Subcutaneous abdominal adipose tissue (tissue), 5 donors: ENCODE measurements at regions not wholly inside any gene's neighbourhood (a gene's known extent, or its start where the extent isn't known, plus 50 kb on each side); places are given as distances from the start of the nearest gene placed in this dataset.
A peak's percentile ranks its signal among the peaks of the same experiment; 100 is the strongest.

Source experiments
- H3K27ac ChIP-seq: one replicate; pipeline ENCODE4 v1.7.0; 2013; ENCODE audit warnings: low read depth, mild to moderate bottlenecking, inconsistent platforms, low read length, moderate library complexity
- H3K27me3 ChIP-seq, 5 donors: one replicate each; pipeline ENCODE4 v1.7.0; 2013; ENCODE audit warnings: low read length in 5 of 5, inconsistent platforms in 1 of 5; ENCODE audit not compliant: control insufficient read depth in 5 of 5, insufficient read depth in 4 of 5
- H3K36me3 ChIP-seq, 5 donors: one replicate each; pipeline ENCODE4 v1.7.0; 2013; ENCODE audit warnings: low read length in 5 of 5; ENCODE audit not compliant: control insufficient read depth in 5 of 5, insufficient read depth in 5 of 5
- H3K4me1 ChIP-seq, 5 donors: one replicate each; pipeline ENCODE4 v1.7.0; 2013; ENCODE audit warnings: low read length in 5 of 5, mild to moderate bottlenecking in 3 of 5, moderate library complexity in 1 of 5; ENCODE audit not compliant: control insufficient read depth in 5 of 5, insufficient read depth in 5 of 5
- H3K4me3 ChIP-seq, 5 donors: one replicate each; pipeline ENCODE4 v1.7.0; 2013; ENCODE audit warnings: low read length in 5 of 5, low read depth in 1 of 5
- H3K9ac ChIP-seq, 5 donors: one replicate each; pipeline ENCODE4 v1.7.0; 2013; ENCODE audit warnings: low read length in 5 of 5, mild to moderate bottlenecking in 4 of 5, moderate library complexity in 3 of 5
- H3K9me3 ChIP-seq, 5 donors: one replicate each; pipeline ENCODE4 v1.7.0; 2013; ENCODE audit warnings: low read length in 5 of 5; ENCODE audit not compliant: control insufficient read depth in 5 of 5
- donor health status: healthy.
- donor health status: healthy.
- donor health status: healthy.
- donor health status: healthy.
- donor health status: healthy.

DNA sequence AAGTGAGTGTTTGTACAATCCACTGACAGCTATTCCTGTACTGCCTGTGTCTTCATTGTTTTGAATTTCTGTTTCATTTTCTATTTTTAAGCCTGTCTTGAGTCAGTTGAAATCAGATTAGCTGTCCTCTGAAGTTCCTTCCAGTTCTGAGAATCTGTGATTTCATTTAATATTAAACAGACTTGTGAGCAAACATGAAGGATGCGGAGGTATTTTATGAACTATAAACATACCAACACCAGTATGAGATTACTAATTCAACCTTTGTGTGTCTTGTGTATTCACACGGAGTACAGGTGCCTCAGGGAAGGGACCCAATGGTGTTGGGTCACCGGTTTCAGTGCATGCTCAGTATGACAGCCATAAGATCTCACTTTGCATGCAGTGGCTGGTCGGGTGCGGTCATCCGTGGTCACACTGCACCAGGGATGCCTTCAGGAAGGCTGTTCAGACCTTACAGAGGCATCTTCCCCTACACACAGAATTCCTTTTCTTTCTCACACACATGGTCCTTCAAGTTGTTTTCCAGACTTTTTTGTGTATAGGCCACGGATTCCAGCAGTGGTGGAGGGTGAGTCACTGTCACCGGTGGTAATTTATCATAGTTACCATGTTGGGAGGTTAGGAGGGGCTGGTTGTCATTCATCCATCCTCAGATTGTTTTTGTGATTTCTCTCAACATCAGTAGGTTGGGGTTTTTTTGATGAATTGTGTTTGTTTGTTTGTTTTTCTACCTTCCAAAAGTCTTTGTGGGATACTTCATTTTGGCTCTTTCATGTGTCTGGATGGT is 103.0 kb upstream of the SFSWAP start:
- no peak overlapping the region for H3K9ac ChIP-seq
- H3K27me3 ChIP-seq: peaks cover 0 to 6% (median 2%) of the 10 kb centered on the region in 5 donors
- H3K4me3 ChIP-seq: no peak overlapping the region
- H3K27ac ChIP-seq: no peak overlapping the region
- H3K36me3 ChIP-seq: no peaks in the 10 kb centered on the region
- peaks cover 5 to 20% (median 13%) of the 10 kb centered on the region in 5 donors for H3K4me1 ChIP-seq
- no peaks in the 10 kb centered on the region for H3K9me3 ChIP-seq

GRCh38 chr12:131608740-131609690 is 101.9 kb upstream of the SFSWAP start:
- H3K9ac ChIP-seq: peak overlapping the region in 1 of 5 donors; percentile 13
- no peaks in the 10 kb centered on the region for H3K36me3 ChIP-seq
- H3K27me3 ChIP-seq: peaks cover 0 to 6% (median under 1%) of the 10 kb centered on the region in 5 donors
- H3K9me3 ChIP-seq: no peaks in the 10 kb centered on the region
- H3K4me3 ChIP-seq: peak overlapping the region in 4 of 5 donors; percentile 19 to 47 (median 32)
- no peak overlapping the region for H3K27ac ChIP-seq
- peaks cover 5 to 20% (median 13%) of the 10 kb centered on the region in 5 donors for H3K4me1 ChIP-seq

GRCh38 chr12:131609762-131610161 is 101.1 kb upstream of the SFSWAP start:
- H3K9ac ChIP-seq: no peak overlapping the region
- no peak overlapping the region for H3K27ac ChIP-seq
- peak overlapping the region in 2 of 5 donors; percentile 35 to 47 for H3K4me3 ChIP-seq
- H3K27me3 ChIP-seq: peaks cover 0 to 6% (median 0%) of the 10 kb centered on the region in 5 donors
- H3K4me1 ChIP-seq: peaks cover 5 to 20% (median 13%) of the 10 kb centered on the region in 5 donors
- H3K9me3 ChIP-seq: no peaks in the 10 kb centered on the region
- H3K36me3 ChIP-seq: no peaks in the 10 kb centered on the region

- no peak overlapping the region for H3K4me3 ChIP-seq
- no peak overlapping the region for H3K9ac ChIP-seq
- no peaks in the 10 kb centered on the region for H3K36me3 ChIP-seq
- H3K9me3 ChIP-seq: no peaks in the 10 kb centered on the region
- H3K27me3 ChIP-seq: peaks cover 0 to 6% (median 0%) of the 10 kb centered on the region in 5 donors
- H3K4me1 ChIP-seq: peaks cover 5 to 20% (median 13%) of the 10 kb centered on the region in 5 donors
- H3K27ac ChIP-seq: no peak overlapping the region
Measured at GRCh38 chr12:131610181-131610580, 100.7 kb upstream of the SFSWAP start.

DNA sequence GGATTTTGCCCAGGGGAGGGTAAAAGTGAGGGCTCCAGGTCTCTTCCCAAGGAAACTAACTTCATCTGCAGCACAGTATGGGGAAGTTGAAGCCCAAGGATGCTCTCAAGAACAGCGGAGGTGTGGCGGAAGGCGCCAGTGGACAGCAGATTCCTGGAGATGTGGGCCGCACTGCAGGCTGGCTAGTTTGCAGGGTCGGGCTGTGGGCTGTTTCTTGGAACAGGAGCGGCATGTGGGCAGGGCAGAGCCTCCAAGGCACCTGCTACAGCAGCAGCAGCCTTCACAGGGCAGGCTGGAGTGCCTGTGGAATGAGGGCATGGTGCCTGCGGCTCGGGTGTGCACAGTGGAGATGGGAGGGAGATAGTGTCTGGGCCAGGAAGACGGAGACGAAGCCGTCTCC is 100.0 kb upstream of the SFSWAP start:
- H3K4me3 ChIP-seq: no peak overlapping the region
- no peaks in the 10 kb centered on the region for H3K36me3 ChIP-seq
- peaks cover 5 to 20% (median 13%) of the 10 kb centered on the region in 5 donors for H3K4me1 ChIP-seq
- no peak overlapping the region for H3K27ac ChIP-seq
- H3K9me3 ChIP-seq: no peaks in the 10 kb centered on the region
- no peak overlapping the region for H3K9ac ChIP-seq
- peaks cover 0 to 6% (median 0%) of the 10 kb centered on the region in 5 donors for H3K27me3 ChIP-seq

- no peaks in the 10 kb centered on the region for H3K9me3 ChIP-seq
- H3K27me3 ChIP-seq: peaks cover 0 to 6% (median 0%) of the 10 kb centered on the region in 5 donors
- H3K9ac ChIP-seq: no peak overlapping the region
- H3K27ac ChIP-seq: no peak overlapping the region
- no peak overlapping the region for H3K4me3 ChIP-seq
- H3K36me3 ChIP-seq: no peaks in the 10 kb centered on the region
- peaks cover 5 to 18% (median 13%) of the 10 kb centered on the region in 5 donors for H3K4me1 ChIP-seq
Measured at GRCh38 chr12:131611416-131612091, 99.3 kb upstream of the SFSWAP start.

GRCh38 chr12:131612092-131612755 is 98.7 kb upstream of the SFSWAP start:
- Histone ChIP-seq H3K27ac (no peak overlapping the region), H3K9me3 (no peaks in the 10 kb centered on the region), H3K36me3 (no peaks in the 10 kb centered on the region), H3K4me1 (peaks cover 5 to 13% (median 10%) of the 10 kb centered on the region in 5 donors), H3K4me3 (no peak overlapping the region), H3K27me3 (peaks cover 0 to 10% (median 4%) of the 10 kb centered on the region in 5 donors), H3K9ac (no peak overlapping the region)

GRCh38 chr12:131613186-131613585 is 97.7 kb upstream of the SFSWAP start:
- Histone ChIP-seq H3K9me3 (no peaks in the 10 kb centered on the region), H3K27me3 (peaks cover 0 to 19% (median 10%) of the 10 kb centered on the region in 5 donors), H3K9ac (no peak overlapping the region), H3K27ac (no peak overlapping the region), H3K4me1 (peaks cover 7 to 13% (median 10%) of the 10 kb centered on the region in 5 donors), H3K4me3 (no peak overlapping the region), H3K36me3 (peaks cover 0 to 2% (median 0%) of the 10 kb centered on the region in 5 donors)

DNA sequence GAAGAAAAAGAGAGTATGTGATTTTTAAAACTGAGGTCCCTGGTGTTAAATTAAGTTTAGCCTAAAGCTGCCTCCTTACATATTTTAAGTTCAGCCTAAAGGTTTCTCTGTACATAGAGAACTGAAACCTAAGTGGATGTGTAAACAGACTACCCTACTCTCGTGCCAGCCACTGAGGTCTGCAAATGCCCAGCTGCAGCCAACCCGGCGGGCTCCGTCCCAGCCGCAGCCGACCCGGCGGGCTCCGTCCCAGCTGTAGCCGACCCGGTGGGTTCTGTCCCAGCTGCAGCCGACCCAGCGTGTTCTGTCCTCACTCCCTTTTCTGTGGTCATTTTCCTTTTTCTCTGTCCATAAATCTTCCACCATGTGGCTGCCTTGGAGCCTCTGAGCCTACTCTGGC is 97.2 kb upstream of the SFSWAP start:
- Histone ChIP-seq H3K27me3 (peaks cover 0 to 21% (median 14%) of the 10 kb centered on the region in 5 donors), H3K4me1 (peaks cover 7 to 13% (median 9%) of the 10 kb centered on the region in 5 donors), H3K36me3 (peaks cover 0 to 2% (median 0%) of the 10 kb centered on the region in 5 donors), H3K9ac (no peak overlapping the region), H3K27ac (no peak overlapping the region), H3K4me3 (no peak overlapping the region), H3K9me3 (no peaks in the 10 kb centered on the region)
